Right lobe of liver (tissue), 4 donors: ENCODE measurements at regions not wholly inside any gene's neighbourhood (a gene's known extent, or its start where the extent isn't known, plus 50 kb on each side); places are given as distances from the start of the nearest gene placed in this dataset.

Experiments
- CTCF ChIP-seq, 4 donors: fragments of 200-600 bp in 3 of 4; fragments of 450-650 bp in 1 of 4; IDR thresholded peaks; one replicate each; pipeline versions ENCODE4 v1.5.1 to v1.8.0; 2016 to 2022; ENCODE audit warnings: antibody characterized with exemption in 4 of 4, mild to moderate bottlenecking in 2 of 4
- POLR2A ChIP-seq: fragments of 450-650 bp; IDR thresholded peaks from one replicate; pipeline ENCODE4 v1.6.1; 2017; ENCODE audit warnings: antibody characterized with exemption, mild to moderate bottlenecking
- donor health status: DM: no; HTN: no; CAD: no.
- donor health status: DM: no; HTN: no; CAD: no.
- donor health status: DM: no; HTN: yes; CAD: no.

DNA sequence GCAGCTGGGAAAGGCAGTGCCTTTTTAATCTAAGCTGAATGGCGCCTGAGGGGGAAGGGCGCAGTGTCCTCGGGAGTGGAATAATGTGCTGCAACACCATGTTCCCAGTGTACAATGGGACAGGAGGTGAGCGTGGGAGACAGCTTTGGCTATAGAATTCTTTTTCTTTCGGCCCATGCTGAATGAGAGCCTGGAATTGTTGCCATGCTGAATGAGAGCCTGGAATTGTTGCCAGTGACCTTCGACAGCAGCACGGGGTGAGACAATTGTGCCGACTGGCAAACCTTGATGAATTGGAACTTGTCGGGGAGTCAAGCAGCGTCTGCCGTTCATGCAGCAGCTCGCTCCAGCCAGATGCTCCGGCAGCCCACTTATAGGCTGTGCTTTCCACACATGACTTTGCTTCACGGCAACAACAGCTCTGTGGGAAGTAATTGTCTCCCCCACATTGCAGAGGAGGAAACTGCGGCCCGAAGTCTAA is 141.4 kb upstream of the E2F8 start:
- no peak for TF ChIP-seq CTCF (IDR thresholded peaks at IDR 0.05)
- no peak for TF ChIP-seq POLR2A
